Neural progenitor cell (in vitro differentiated cells): ENCODE measurements at regions not wholly inside any gene's neighbourhood (a gene's known extent, or its start where the extent isn't known, plus 50 kb on each side); places are given as distances from the start of the nearest gene placed in this dataset.
"Not testable (repeated sequence)": the region's sequence is repeated elsewhere in the genome, so short reads cannot be mapped to it uniquely, and the experiment has no call there.

Experiments used
- DNase-seq: peaks from one replicate; pipeline ENCODE4 v3.0.0-alpha.2; 2016; ENCODE audit warnings: low spot score
- H2AFZ ChIP-seq: fragments of 200-600 bp; sonication (generic); replicated peaks from 2 replicates; pipeline ENCODE4 v1.6.1; 2016; ENCODE audit warnings: antibody characterized with exemption
- H3F3A ChIP-seq: fragments of 200-600 bp; sonication (generic); 2 replicates; pipeline ENCODE4 v1.6.1; 2016; ENCODE audit warnings: antibody characterized with exemption, low read depth
- H3K27ac ChIP-seq: fragments of 200-600 bp; sonication (generic); 2 replicates; pipeline ENCODE4 v1.5.1; 2016; ENCODE audit warnings: mild to moderate bottlenecking
- H3K27me3 ChIP-seq: fragments of 200-600 bp; sonication (generic); 2 replicates; pipeline ENCODE4 v1.6.1; 2016; ENCODE audit warnings: mild to moderate bottlenecking, moderate library complexity
- H3K36me3 ChIP-seq: fragments of 200-600 bp; sonication (generic); 2 replicates; pipeline ENCODE4 v1.5.1; 2016
- H3K4me1 ChIP-seq: fragments of 200-600 bp; sonication (generic); 2 replicates; pipeline ENCODE4 v1.6.1; 2016; ENCODE audit warnings: mixed run types
- H3K4me2 ChIP-seq: fragments of 200-600 bp; sonication (generic); 2 replicates; pipeline ENCODE4 v1.6.1; 2016
- H3K4me3 ChIP-seq: fragments of 200-600 bp; sonication (generic); 2 replicates; pipeline ENCODE4 v1.5.1; 2016
- H3K79me2 ChIP-seq: fragments of 200-600 bp; sonication (generic); 2 replicates; pipeline ENCODE4 v1.6.1; 2016; ENCODE audit warnings: low read depth
- H3K9ac ChIP-seq: fragments of 200-600 bp; sonication (generic); 2 replicates; pipeline ENCODE4 v1.6.1; 2016
- H3K9me3 ChIP-seq: fragments of 200-600 bp; sonication (generic); 2 replicates; pipeline ENCODE4 v1.5.1; 2016; ENCODE audit warnings: low read depth
- H4K20me1 ChIP-seq: fragments of 200-600 bp; sonication (generic); 2 replicates; pipeline ENCODE4 v1.6.1; 2016; ENCODE audit warnings: low read depth
- H3K27ac Mint-ChIP-seq: 3 replicates; pipeline ENCODE4 v1.8.0; 2021; ENCODE audit warnings: mixed read lengths
- H3K27me3 Mint-ChIP-seq: 2 replicates; pipeline ENCODE4 v1.8.0; 2022; ENCODE audit warnings: low read depth, mild to moderate bottlenecking, inconsistent platforms, moderate library complexity, mixed read lengths; ENCODE audit not compliant: insufficient read depth
- H3K36me3 Mint-ChIP-seq: 3 replicates; pipeline ENCODE4 v1.8.0; 2021; ENCODE audit warnings: mixed read lengths
- H3K4me1 Mint-ChIP-seq: 3 replicates; pipeline ENCODE4 v1.8.0; 2021; ENCODE audit warnings: mixed read lengths
- H3K4me3 Mint-ChIP-seq: 3 replicates; pipeline ENCODE4 v1.8.0; 2021; ENCODE audit warnings: mild to moderate bottlenecking, moderate library complexity, mixed read lengths
- H3K9me3 Mint-ChIP-seq: 3 replicates; pipeline ENCODE4 v1.8.0; 2020; ENCODE audit warnings: mixed read lengths
- CTCF ChIP-seq: fragments of 200-600 bp; sonication (generic); IDR thresholded peaks from 2 replicates; pipeline ENCODE4 v1.5.1; 2017; ENCODE audit warnings: antibody characterized with exemption, mild to moderate bottlenecking
- EZH2 ChIP-seq: fragments of 200-600 bp; sonication (generic); IDR thresholded peaks from 2 replicates; pipeline ENCODE4 v1.6.1; 2017; ENCODE audit warnings: antibody characterized with exemption, mild to moderate bottlenecking, moderate library complexity
- EZH2phosphoT487 ChIP-seq: fragments of 200-600 bp; sonication (generic); IDR thresholded peaks from 2 replicates; pipeline ENCODE4 v1.6.1; 2017; ENCODE audit warnings: antibody characterized with exemption

- no peak overlapping the region for H3K27ac Mint-ChIP-seq
- Histone ChIP-seq H3K4me2 (no peak overlapping the region), H3K27me3 (no peaks in the 10 kb centered on the region), H3K4me1 (peaks cover 9% of the 10 kb centered on the region), H3K27ac (no peak overlapping the region), H4K20me1 (no peaks in the 10 kb centered on the region), H3K9ac (no peak overlapping the region), H3K9me3 (no peaks in the 10 kb centered on the region), H3F3A (no peaks in the 10 kb centered on the region), H3K4me3 (no peak overlapping the region), H2AFZ (no peak overlapping the region), H3K79me2 (no peaks in the 10 kb centered on the region), H3K36me3 (no peaks in the 10 kb centered on the region)
- TF ChIP-seq EZH2phosphoT487: no peak
- TF ChIP-seq EZH2: no peak
- no peak for TF ChIP-seq CTCF
- no peaks in the 10 kb centered on the region for H3K36me3 Mint-ChIP-seq
- no peak overlapping the region for H3K4me3 Mint-ChIP-seq
- no peaks in the 10 kb centered on the region for H3K9me3 Mint-ChIP-seq
- no peak for DNase-seq
- peaks cover 2% of the 10 kb centered on the region for H3K27me3 Mint-ChIP-seq
- H3K4me1 Mint-ChIP-seq: peaks cover 4% of the 10 kb centered on the region
These were observed 238.1 kb upstream of the SEL1L start for GRCh38 chr14:81771651-81772275.

GRCh38 chr14:81772381-81772780 lies 238.7 kb upstream of the SEL1L start:
- Histone ChIP-seq H2AFZ (no peak overlapping the region), H3K79me2 (no peaks in the 10 kb centered on the region), H3F3A (no peaks in the 10 kb centered on the region), H3K36me3 (no peaks in the 10 kb centered on the region), H3K27ac (no peak overlapping the region), H4K20me1 (no peaks in the 10 kb centered on the region), H3K9ac (no peak overlapping the region), H3K4me1 (peaks cover 3% of the 10 kb centered on the region), H3K27me3 (no peaks in the 10 kb centered on the region), H3K9me3 (no peaks in the 10 kb centered on the region), H3K4me3 (no peak overlapping the region), H3K4me2 (no peak overlapping the region)
- Mint-ChIP-seq H3K36me3 (no peaks in the 10 kb centered on the region), H3K27me3 (peaks cover 2% of the 10 kb centered on the region), H3K4me3 (no peak overlapping the region), H3K9me3 (no peaks in the 10 kb centered on the region), H3K4me1 (peaks cover 3% of the 10 kb centered on the region), H3K27ac (no peak overlapping the region)
- no peak for DNase-seq
- TF ChIP-seq CTCF (no peak), EZH2 (no peak), EZH2phosphoT487 (no peak)

GRCh38 chr14:81776531-81776930 lies 242.9 kb upstream of the SEL1L start:
- Mint-ChIP-seq H3K4me3 (no peak overlapping the region), H3K4me1 (no peaks in the 10 kb centered on the region), H3K36me3 (no peaks in the 10 kb centered on the region), H3K9me3 (no peaks in the 10 kb centered on the region), H3K27ac (no peak overlapping the region), H3K27me3 (peaks cover 2% of the 10 kb centered on the region)
- TF ChIP-seq EZH2phosphoT487: no peak
- TF ChIP-seq CTCF: no peak
- no peak for TF ChIP-seq EZH2
- Histone ChIP-seq H3K9me3 (no peaks in the 10 kb centered on the region), H3K9ac (no peak overlapping the region), H3K27me3 (no peaks in the 10 kb centered on the region), H3K36me3 (no peaks in the 10 kb centered on the region), H4K20me1 (no peaks in the 10 kb centered on the region), H3K4me1 (no peaks in the 10 kb centered on the region), H2AFZ (no peak overlapping the region), H3K27ac (no peak overlapping the region), H3K79me2 (no peaks in the 10 kb centered on the region), H3F3A (no peaks in the 10 kb centered on the region), H3K4me2 (no peak overlapping the region), H3K4me3 (no peak overlapping the region)
- no peak for DNase-seq

- not testable (repeated sequence) for H3K9me3 ChIP-seq, H3K27me3 Mint-ChIP-seq, H3K9me3 Mint-ChIP-seq, H3K4me3 ChIP-seq, H3K4me3 Mint-ChIP-seq, H2AFZ ChIP-seq, H3K4me1 Mint-ChIP-seq, H3K36me3 Mint-ChIP-seq, H3K27ac ChIP-seq, H3K4me2 ChIP-seq, H3F3A ChIP-seq, DNase-seq, H3K79me2 ChIP-seq, H3K27me3 ChIP-seq, H3K4me1 ChIP-seq, H3K36me3 ChIP-seq, H3K27ac Mint-ChIP-seq, H4K20me1 ChIP-seq, H3K9ac ChIP-seq
These were observed 248.1 kb upstream of the SEL1L start for GRCh38 chr14:81781798-81782197.
